HUES6 (cell line): ENCODE measurements at regions not wholly inside any gene's neighbourhood (a gene's known extent, or its start where the extent isn't known, plus 50 kb on each side); places are given as distances from the start of the nearest gene placed in this dataset.

ENCODE experiments used
- H3K27ac ChIP-seq: 2 replicates; pipeline ENCODE4 v1.7.0; 2013; ENCODE audit warnings: low read depth, mild to moderate bottlenecking, low read length, inconsistent platforms
- H3K27me3 ChIP-seq: 2 replicates; pipeline ENCODE4 v1.6.1; 2013; ENCODE audit warnings: low read length; ENCODE audit not compliant: control insufficient read depth, insufficient read depth
- H3K36me3 ChIP-seq: 2 replicates; pipeline ENCODE4 v1.6.1; 2013; ENCODE audit warnings: low read length; ENCODE audit not compliant: control insufficient read depth, insufficient read depth
- H3K4me1 ChIP-seq: 2 replicates; pipeline ENCODE4 v1.6.1; 2013; ENCODE audit warnings: low read length; ENCODE audit not compliant: control insufficient read depth, insufficient read depth
- H3K4me3 ChIP-seq: 2 replicates; pipeline ENCODE4 v1.5.1; 2013; ENCODE audit warnings: low read depth, low read length
- H3K9ac ChIP-seq: one replicate; pipeline ENCODE4 v1.6.1; 2013; ENCODE audit warnings: mild to moderate bottlenecking, low read length
- H3K9me3 ChIP-seq: 2 replicates; pipeline ENCODE4 v1.6.1; 2013; ENCODE audit warnings: low read depth, low read length; ENCODE audit not compliant: control insufficient read depth, insufficient read depth

GRCh38 chr14:23694949-23695663 lies 58.9 kb downstream of the DHRS2 start:
- Histone ChIP-seq H3K4me1 (peaks cover 30% of the 10 kb centered on the region), H3K27me3 (no peaks in the 10 kb centered on the region; the same call in 1 of the 2 replicates), H3K36me3 (no peaks in the 10 kb centered on the region), H3K4me3 (peak overlapping the region; percentile 59), H3K9me3 (peaks cover 13% of the 10 kb centered on the region), H3K9ac (peak overlapping the region; percentile 1), H3K27ac (no peak overlapping the region)

DNA sequence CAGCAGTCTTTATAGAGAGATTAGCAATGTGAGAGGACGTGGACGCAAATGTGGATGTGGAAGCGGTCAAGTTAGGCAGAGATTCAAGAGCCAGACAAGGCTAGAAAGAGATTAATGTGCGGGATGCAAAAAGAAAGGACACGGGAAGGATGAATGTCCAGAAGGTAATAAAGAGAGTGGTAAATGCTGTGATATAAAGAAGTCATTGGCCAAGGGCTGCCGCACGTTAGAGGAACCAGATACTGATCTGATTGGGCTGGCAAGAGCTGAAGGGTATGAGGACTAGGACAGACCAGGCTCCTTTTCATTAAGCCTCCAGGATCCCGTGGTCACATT lies 59.5 kb downstream of the DHRS2 start:
- peaks cover 8% of the 10 kb centered on the region for H3K9me3 ChIP-seq
- no peaks in the 10 kb centered on the region for H3K36me3 ChIP-seq
- H3K27me3 ChIP-seq, result no peaks in the 10 kb centered on the region; the same call in 1 of the 2 replicates
- no peak overlapping the region for H3K27ac ChIP-seq
- peaks cover 30% of the 10 kb centered on the region for H3K4me1 ChIP-seq
- peak overlapping the region; percentile 1 for H3K9ac ChIP-seq
- peak overlapping the region; percentile 59 for H3K4me3 ChIP-seq

- Histone ChIP-seq H3K9me3 (peaks cover 7% of the 10 kb centered on the region), H3K4me1 (peaks cover 30% of the 10 kb centered on the region), H3K27me3 (no peaks in the 10 kb centered on the region; the same call in 1 of the 2 replicates), H3K36me3 (no peaks in the 10 kb centered on the region), H3K27ac (no peak overlapping the region), H3K9ac (no peak overlapping the region), H3K4me3 (no peak overlapping the region)
Measured at GRCh38 chr14:23696701-23697239, 60.6 kb downstream of the DHRS2 start.

DNA sequence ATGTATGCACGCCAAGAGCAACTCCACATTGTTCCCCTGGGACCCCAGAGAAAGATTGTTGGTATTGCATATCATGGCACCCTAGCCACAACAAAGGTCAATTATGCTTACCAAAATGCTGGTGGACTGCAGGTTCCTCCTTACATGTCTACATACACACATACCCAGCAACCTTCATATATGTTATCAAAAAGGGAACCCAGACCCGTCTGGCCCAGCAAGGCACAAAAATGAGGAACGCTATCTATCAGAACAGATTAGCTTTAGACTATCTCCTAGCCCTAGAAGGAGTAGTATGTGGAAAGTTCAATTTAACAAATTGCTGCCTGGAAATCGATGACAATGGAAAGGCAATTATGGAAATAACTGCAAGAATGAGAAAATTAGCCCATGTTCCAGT lies 61.5 kb downstream of the DHRS2 start:
- Histone ChIP-seq H3K4me1 (peaks cover 30% of the 10 kb centered on the region), H3K4me3 (no peak overlapping the region), H3K9ac (no peak overlapping the region), H3K36me3 (no peaks in the 10 kb centered on the region), H3K27ac (no peak overlapping the region), H3K9me3 (peaks cover 7% of the 10 kb centered on the region), H3K27me3 (no peaks in the 10 kb centered on the region; the same call in 1 of the 2 replicates)

DNA sequence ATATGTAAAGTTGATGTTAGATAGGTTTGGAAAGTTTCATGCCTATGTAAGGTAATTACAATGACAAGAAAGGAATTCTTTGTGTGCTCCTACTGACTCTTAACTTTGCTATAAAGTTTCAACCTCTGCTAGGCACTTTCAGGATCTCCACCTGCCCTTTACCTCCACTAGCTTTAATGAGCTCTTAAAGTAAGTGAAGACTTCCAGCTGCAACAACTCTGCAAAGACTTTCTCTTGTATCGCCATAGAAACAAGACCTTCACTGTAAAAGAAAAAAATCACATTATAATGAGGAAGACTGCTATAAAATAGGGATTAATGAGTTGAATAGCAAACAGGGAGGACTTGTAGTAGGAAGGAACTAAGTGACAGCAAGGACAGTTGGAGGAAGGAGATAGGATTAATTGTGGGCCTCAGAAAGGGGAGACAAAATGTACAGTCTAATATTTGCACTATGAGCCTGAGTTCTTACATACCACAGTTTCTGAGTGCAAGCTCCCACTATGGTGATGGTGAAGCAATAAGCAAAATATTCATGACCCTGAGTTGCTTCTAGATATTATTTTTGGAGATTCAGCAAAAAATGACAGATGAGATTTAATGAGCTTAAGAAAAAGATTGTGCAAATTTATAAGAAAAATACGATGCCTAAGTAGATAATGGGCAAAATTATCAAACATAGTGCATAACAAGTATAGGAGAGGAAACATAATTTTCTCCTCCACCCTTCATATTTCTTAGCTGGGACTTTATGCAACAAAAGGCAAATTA lies 66.7 kb downstream of the DHRS2 start:
- no peaks in the 10 kb centered on the region for H3K4me1 ChIP-seq
- H3K9me3 ChIP-seq, result peaks cover 46% of the 10 kb centered on the region
- H3K27ac ChIP-seq, result no peak overlapping the region
- H3K4me3 ChIP-seq, result no peak overlapping the region
- no peaks in the 10 kb centered on the region for H3K36me3 ChIP-seq
- no peaks in the 10 kb centered on the region for H3K27me3 ChIP-seq
- H3K9ac ChIP-seq, result no peak overlapping the region

GRCh38 chr14:23704890-23705289 lies 68.7 kb downstream of the DHRS2 start:
- Histone ChIP-seq H3K4me3 (no peak overlapping the region), H3K27ac (no peak overlapping the region), H3K4me1 (no peaks in the 10 kb centered on the region), H3K9ac (no peak overlapping the region), H3K36me3 (no peaks in the 10 kb centered on the region), H3K9me3 (peaks cover 57% of the 10 kb centered on the region), H3K27me3 (no peaks in the 10 kb centered on the region)

- Histone ChIP-seq H3K9me3 (peaks cover 52% of the 10 kb centered on the region), H3K4me3 (no peak overlapping the region), H3K27me3 (peaks cover 3% of the 10 kb centered on the region; the same call in 1 of the 2 replicates), H3K27ac (no peak overlapping the region), H3K9ac (no peak overlapping the region), H3K36me3 (no peaks in the 10 kb centered on the region), H3K4me1 (no peaks in the 10 kb centered on the region)
Measured at GRCh38 chr14:23707415-23707814, 71.3 kb downstream of the DHRS2 start.

- peaks cover 5% of the 10 kb centered on the region; the same call in 1 of the 2 replicates for H3K27me3 ChIP-seq
- H3K9ac ChIP-seq, result no peak overlapping the region
- no peak overlapping the region for H3K4me3 ChIP-seq
- H3K4me1 ChIP-seq, result no peaks in the 10 kb centered on the region
- H3K9me3 ChIP-seq, result peaks cover 43% of the 10 kb centered on the region
- H3K27ac ChIP-seq, result no peak overlapping the region
- no peaks in the 10 kb centered on the region for H3K36me3 ChIP-seq
Measured at GRCh38 chr14:23708343-23708742, 72.2 kb downstream of the DHRS2 start.

GRCh38 chr14:23709923-23710322 lies 73.8 kb downstream of the DHRS2 start:
- peaks cover 33% of the 10 kb centered on the region for H3K9me3 ChIP-seq
- peaks cover 5% of the 10 kb centered on the region; the same call in 1 of the 2 replicates for H3K27me3 ChIP-seq
- H3K4me1 ChIP-seq, result no peaks in the 10 kb centered on the region
- no peak overlapping the region for H3K9ac ChIP-seq
- no peaks in the 10 kb centered on the region for H3K36me3 ChIP-seq
- no peak overlapping the region for H3K4me3 ChIP-seq
- H3K27ac ChIP-seq, result no peak overlapping the region

DNA sequence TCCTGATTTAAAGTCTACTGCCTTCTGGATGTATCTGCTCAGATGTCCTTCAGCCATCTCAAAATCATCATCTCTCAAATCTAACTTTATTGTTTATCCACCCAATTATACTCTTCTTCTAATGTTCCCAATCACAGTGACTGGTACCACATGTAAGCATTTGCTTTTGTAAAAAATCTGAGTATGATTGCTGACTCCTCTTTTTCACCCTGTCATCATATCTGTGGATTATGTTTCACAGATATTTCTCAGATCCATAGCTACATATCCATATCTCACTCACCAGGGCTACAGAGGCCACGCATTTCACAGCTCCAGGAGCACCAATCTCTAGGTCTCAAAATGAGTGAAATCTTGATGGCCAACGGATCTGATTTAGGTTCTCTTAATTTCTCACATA lies 76.1 kb downstream of the DHRS2 start:
- Histone ChIP-seq H3K4me3 (no peak overlapping the region), H3K36me3 (no peaks in the 10 kb centered on the region), H3K9me3 (peaks cover 16% of the 10 kb centered on the region), H3K27ac (no peak overlapping the region), H3K4me1 (no peaks in the 10 kb centered on the region), H3K27me3 (peaks cover 5% of the 10 kb centered on the region; the same call in 1 of the 2 replicates), H3K9ac (no peak overlapping the region)
